ENCODE measurements at regions not wholly inside any gene's neighbourhood (a gene's known extent, or its start where the extent isn't known, plus 50 kb on each side); places are given as distances from the start of the nearest gene placed in this dataset.
"Not testable (repeated sequence)": the region's sequence is repeated elsewhere in the genome, so short reads cannot be mapped to it uniquely, and the experiment has no call there.

GRCh38 chr9:96062031-96062430 lies 186.5 kb downstream of the ERCC6L2 start:
- DNase-seq, result no peak

GRCh38 chr9:96061293-96061987 lies 185.9 kb downstream of the ERCC6L2 start:
- peak; percentile 54 for DNase-seq

GRCh38 chr9:96058218-96058617 lies 182.7 kb downstream of the ERCC6L2 start:
- DNase-seq, result no peak

- DNase-seq, result no peak
These were observed 181.7 kb downstream of the ERCC6L2 start for GRCh38 chr9:96057155-96057554.

- DNase-seq, result no peak
These were observed 180.7 kb downstream of the ERCC6L2 start for GRCh38 chr9:96056226-96056625.

GRCh38 chr9:96054248-96054647 lies 178.8 kb downstream of the ERCC6L2 start:
- DNase-seq, result not testable (repeated sequence)

GRCh38 chr9:96052686-96053085 lies 177.2 kb downstream of the ERCC6L2 start:
- DNase-seq, result no peak

GRCh38 chr9:96051423-96051822 lies 175.9 kb downstream of the ERCC6L2 start:
- DNase-seq, result no peak

- DNase-seq, result no peak
These were observed 175.3 kb downstream of the ERCC6L2 start for GRCh38 chr9:96050861-96051155.

- DNase-seq, result no peak
These were observed 174.8 kb downstream of the ERCC6L2 start for GRCh38 chr9:96050048-96050860.

GRCh38 chr9:96048956-96049831 lies 173.7 kb downstream of the ERCC6L2 start:
- DNase-seq, result peak; percentile 80

GRCh38 chr9:96048104-96048955 lies 172.8 kb downstream of the ERCC6L2 start:
- DNase-seq, result peak; percentile 82

GRCh38 chr9:96047741-96048103 lies 172.2 kb downstream of the ERCC6L2 start:
- DNase-seq, result no peak

GRCh38 chr9:96047116-96047639 lies 171.7 kb downstream of the ERCC6L2 start:
- no peak for DNase-seq

GRCh38 chr9:96045811-96046210 lies 170.3 kb downstream of the ERCC6L2 start:
- no peak for DNase-seq

- no peak for DNase-seq
These were observed 168.9 kb downstream of the ERCC6L2 start for GRCh38 chr9:96044401-96044800.

GRCh38 chr9:96040591-96041461 lies 165.3 kb downstream of the ERCC6L2 start:
- DNase-seq, result no peak

- DNase-seq, result no peak
These were observed 163.4 kb downstream of the ERCC6L2 start for GRCh38 chr9:96038914-96039313.

GRCh38 chr9:96038271-96038670 lies 162.8 kb downstream of the ERCC6L2 start:
- no peak for DNase-seq

GRCh38 chr9:96034553-96035122 lies 159.1 kb downstream of the ERCC6L2 start:
- no peak for DNase-seq

- no peak for DNase-seq
These were observed 158.4 kb downstream of the ERCC6L2 start for GRCh38 chr9:96033896-96034295.
